Endothelial cell of umbilical vein (primary cell): ENCODE measurements at regions not wholly inside any gene's neighbourhood (a gene's known extent, or its start where the extent isn't known, plus 50 kb on each side); places are given as distances from the start of the nearest gene placed in this dataset.

ENCODE experiments used
- CTCF ChIP-seq, 2 donors: IDR thresholded peaks; 1 replicate in 1 of 2; 2 replicates in 1 of 2; pipeline ENCODE4 v1.5.1; 2011; ENCODE audit warnings: low read length in 2 of 2, mild to moderate bottlenecking in 2 of 2, moderate library complexity in 2 of 2, control low read depth in 1 of 2, inconsistent platforms in 1 of 2, low read depth in 1 of 2; ENCODE audit not compliant: insufficient read depth in 1 of 2; ENCODE audit errors: extremely low read depth in 1 of 2
- EZH2 ChIP-seq: IDR thresholded peaks from 2 replicates; pipeline ENCODE4 v1.6.1; 2012; ENCODE audit warnings: borderline replicate concordance, low read depth, mild to moderate bottlenecking, moderate library complexity, low read length, inconsistent platforms; ENCODE audit not compliant: severe bottlenecking
- JUN ChIP-seq: IDR thresholded peaks from 2 replicates; pipeline ENCODE4 v1.6.1; 2011; ENCODE audit warnings: borderline replicate concordance, low read depth; ENCODE audit not compliant: insufficient read length, insufficient read depth
- MYC ChIP-seq: IDR thresholded peaks from one replicate; pipeline ENCODE4 v1.6.1; 2011; ENCODE audit warnings: mild to moderate bottlenecking, low read depth, low read length
- POLR2AphosphoS5 ChIP-seq: IDR thresholded peaks from 2 replicates; pipeline ENCODE4 v1.6.1; 2012; ENCODE audit warnings: low read depth, mild to moderate bottlenecking, control low read depth, low read length, moderate library complexity; ENCODE audit not compliant: insufficient read depth

GRCh38 chr2:123363826-123364225, 661.3 kb upstream of the CNTNAP5 start:
- no peak for TF ChIP-seq JUN
- no peak for TF ChIP-seq EZH2
- no peak for TF ChIP-seq POLR2AphosphoS5
- TF ChIP-seq MYC, result no peak
- no peak for TF ChIP-seq CTCF (IDR thresholded peaks at IDR 0.05; ENCODE audit: extremely low read depth in 1 of 2, insufficient read depth in 1 of 2, low read depth in 1 of 2, low read length in 2 of 2)
